Endometrium (tissue), 2 donors: ENCODE measurements at regions not wholly inside any gene's neighbourhood (a gene's known extent, or its start where the extent isn't known, plus 50 kb on each side); places are given as distances from the start of the nearest gene placed in this dataset.

Source experiments
- FAIRE-seq: peaks from 2 replicates; lab custom pipeline; 2012; peaks lifted over from hg19 to GRCh38; lab: Jason Lieb, UNC
- donor health status: control.
- donor health status: control.

DNA sequence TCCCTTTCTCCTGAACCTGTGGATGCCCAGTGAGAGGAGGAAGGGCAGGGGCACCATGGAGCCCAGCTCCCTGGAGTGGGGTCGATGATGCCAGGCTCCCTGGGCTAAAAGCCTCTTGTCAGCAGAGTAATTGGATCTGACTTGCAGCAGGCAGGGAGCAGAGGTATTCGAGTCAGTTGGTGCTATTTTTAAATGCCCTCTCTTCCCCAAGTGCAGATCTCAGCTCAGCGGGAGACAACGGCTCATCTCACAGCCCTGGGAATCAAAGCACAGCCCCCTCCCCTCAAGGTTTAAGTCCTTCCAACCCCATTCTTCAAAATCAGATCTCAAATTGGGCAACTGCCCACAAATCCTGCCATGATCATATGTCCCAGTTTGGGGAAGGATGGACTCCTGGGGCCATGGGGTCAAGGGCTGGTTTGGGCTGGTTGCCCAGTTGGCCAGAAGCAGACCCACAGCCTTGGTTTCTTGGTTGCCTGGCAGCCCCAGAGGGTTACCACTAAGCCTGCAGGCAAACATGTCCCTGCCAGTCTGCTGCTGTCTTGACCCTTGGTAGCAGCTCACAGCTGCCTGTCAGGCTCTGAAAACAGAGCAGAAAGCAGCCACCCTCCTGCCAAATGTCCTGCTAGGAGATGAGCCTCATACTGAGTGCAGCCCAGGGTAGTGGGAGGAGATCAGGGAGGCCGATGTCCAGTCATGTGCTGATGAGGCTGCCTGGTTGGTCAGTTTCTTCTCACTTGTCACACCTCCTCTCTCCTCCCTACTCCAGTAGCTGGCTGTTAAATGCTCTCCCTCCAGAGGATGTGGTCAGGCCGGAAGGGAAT, 244.9 kb downstream of the LOXHD1 start:
- no peak for FAIRE-seq

DNA sequence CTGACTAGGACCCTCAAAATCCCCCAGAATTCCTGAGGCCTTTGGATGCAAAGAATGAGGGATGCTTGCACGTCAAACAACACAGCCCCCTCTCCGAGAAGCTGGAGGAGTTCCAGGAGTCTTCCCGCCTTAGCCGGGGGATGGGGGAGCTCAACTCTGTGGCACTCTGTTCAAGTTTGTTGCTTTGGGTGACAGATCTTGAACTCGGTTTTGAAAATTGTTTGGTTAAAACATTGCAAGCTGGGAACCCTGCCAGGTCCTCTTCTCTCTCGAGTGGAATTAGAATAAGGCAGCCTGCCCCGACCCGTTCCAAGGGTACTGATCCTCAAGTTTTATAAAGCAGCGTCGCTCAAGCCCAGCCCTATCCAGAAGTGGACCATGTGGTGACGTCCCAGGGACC, 244.1 kb downstream of the LOXHD1 start:
- no peak for FAIRE-seq

DNA sequence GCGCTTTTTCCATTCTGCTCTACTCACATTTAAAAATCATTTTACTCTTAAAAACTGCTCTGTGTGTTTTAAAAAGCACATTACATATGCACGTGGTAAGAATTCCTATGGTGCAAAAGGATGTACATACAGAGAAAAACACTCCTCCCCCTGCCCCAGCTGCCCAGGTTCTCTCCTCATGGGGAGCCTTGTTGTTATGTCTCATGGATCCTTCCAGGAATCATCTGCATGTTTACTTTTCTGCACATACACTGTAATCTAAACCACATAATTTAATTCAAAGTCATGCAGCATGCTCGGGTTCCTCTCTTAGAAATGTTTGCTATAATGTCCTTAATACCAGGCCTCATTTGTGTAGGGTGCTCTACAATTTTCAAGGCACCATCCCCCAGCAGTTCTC, 243.3 kb downstream of the LOXHD1 start:
- FAIRE-seq: no peak

DNA sequence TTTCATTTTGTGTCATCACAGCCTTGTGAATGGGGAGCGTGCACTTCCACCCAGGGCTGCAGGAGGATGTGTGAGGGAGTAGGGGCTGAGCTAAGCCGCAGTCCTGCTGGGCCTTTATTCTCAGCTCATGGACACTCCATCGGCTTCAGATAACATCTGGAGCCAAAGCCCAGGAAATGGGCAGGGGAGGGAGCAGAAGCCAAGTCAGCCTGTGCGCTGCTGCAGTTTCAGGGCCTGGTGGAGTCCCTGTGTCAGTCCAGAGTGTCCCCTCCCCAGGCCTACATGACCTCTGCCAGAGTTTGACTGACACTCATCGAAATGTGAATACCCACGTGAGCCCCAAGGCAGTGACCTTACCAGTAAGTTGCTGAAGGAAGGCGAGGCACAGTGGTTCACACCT, 242.2 kb downstream of the LOXHD1 start:
- no peak for FAIRE-seq

DNA sequence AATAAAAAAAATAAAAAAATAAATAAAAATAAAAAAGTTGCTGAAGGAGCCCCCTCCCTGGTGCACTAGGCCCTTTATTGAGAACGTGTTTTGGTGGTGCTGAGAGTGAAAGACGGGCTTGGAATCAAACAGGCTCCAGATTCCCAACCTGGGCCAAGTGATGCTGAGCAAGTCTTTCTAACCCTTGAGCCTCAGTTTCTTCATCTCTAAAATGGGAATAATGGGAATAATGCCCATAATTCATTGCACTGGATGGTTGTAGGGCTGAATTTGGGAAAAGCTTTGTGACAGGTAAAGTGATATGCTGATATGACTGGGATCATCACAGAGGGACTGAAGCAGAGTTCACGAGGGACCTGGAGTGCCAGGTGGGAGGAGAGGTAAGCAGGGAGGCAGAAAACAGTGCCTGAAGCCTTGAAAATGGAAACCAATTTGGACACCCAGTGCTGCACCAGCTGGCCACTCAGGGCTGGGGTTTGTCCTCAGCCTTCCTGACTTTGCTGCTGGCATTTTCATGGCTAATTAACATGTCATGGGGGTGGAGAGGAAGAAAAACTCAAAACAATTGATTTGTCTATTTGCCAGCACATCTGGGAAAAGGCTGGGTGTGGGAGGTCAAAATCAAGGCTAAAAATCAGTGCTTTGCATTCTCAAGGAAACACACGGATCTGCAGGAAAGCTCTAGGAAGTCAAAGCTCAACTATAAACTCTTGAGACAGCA, 241.3 kb downstream of the LOXHD1 start:
- FAIRE-seq: peak; percentile 88

DNA sequence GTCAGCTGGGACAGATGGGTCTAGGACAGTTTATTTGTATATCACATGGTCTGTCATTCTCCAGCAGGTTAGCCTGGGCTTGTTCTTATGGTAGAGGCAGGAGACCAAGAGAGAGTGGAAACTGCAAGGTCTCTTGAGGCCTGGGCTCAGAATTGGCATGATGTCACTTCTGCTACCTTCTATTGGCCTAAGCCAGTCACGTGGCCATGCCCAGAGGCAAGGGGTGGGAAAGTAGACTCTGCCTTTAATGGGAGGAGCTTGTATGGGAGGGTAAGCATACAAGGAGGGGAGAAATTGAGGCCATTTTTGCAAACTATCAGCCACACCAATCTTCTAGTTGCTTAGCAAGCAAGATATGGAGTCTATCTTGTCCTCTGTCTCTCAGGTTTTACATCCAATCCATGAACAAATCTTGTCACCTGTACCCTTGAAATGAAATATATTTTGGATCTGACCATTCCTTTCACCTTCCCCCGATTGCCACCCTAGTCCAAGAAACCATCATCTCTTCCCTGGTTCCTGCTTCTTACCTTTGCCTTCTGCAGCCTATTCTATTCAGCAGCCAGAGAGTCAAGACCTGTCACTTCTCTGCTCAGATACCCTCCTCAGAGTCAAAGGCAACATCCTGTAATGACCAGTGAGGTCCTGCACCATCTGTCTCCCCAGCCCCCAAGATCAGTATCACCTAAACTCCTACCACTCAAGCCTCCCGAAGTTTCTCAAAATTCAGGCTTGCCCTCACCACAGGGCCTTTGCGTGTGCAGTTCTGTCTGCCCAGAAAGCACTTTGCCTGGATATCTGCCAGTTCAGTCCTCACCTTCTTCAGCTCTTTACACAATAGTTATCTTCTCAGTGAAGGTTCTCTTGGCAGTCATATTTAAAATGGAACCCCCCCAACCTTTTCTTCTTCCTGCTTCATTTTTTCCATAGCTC, 240.0 kb downstream of the LOXHD1 start:
- FAIRE-seq: no peak

DNA sequence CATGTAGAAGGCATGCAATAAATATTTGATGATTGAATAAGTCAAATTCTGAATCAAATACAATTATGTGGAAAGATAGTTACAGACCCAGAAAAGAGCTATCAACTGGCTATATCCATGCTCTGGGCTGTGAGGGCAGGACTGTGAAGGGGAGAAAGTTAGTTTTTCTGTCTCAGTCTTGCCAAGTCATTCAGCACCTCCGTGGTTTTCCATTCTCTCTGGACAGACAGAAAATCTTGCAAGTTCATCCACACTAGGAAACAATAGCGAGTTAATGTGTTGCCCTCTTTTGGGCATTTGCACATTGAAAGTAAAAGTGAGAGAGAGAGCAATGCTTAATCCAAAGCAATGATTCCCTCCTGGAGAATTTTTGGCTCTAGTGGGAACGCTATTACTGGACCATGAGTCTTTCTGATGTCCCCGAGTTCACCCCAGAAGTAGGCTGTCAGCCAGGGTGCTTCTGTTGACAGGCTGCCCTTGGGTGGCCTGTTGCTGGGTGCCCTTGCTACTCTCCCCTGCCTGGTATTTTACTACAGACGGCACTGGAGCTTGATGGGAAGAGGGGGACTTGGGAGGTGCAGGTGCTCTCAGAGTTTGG, 238.3 kb downstream of the LOXHD1 start:
- FAIRE-seq: no peak

DNA sequence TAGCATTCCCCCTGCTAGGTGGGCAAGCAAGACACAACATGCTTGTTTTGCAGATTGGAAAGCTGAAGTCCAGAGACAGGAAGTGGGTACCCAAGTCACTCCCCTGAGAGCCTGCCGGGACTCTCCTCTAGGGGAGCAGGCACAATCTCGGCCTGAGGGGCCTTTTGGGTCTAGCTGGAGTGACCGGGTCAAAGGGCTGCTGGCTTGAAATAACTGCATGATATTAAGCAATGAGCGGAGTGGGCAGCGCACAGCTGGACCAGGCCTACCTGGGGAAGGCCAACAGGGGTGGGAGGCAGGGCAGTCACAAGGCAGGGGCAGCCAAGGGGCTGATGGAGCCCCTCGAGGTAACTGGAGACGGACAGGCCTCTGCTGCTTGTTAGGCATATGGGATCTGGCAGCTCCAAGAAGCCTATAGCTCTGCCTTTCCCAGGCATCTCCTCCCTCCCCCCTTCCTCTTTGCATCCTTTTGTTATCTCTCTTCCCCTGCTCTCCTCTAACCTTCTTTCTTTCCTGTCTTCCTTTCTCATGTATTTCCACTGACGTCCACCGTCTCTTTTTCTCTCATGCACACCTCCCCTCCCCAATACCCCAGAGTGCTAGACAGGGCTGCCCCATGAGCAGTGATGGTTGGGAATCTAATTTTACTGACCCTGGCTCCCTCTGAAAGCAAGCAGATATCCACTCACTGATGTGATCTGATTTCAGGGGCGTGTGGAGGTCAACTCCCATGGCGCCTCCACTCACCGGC, 237.5 kb downstream of the LOXHD1 start:
- FAIRE-seq: no peak

DNA sequence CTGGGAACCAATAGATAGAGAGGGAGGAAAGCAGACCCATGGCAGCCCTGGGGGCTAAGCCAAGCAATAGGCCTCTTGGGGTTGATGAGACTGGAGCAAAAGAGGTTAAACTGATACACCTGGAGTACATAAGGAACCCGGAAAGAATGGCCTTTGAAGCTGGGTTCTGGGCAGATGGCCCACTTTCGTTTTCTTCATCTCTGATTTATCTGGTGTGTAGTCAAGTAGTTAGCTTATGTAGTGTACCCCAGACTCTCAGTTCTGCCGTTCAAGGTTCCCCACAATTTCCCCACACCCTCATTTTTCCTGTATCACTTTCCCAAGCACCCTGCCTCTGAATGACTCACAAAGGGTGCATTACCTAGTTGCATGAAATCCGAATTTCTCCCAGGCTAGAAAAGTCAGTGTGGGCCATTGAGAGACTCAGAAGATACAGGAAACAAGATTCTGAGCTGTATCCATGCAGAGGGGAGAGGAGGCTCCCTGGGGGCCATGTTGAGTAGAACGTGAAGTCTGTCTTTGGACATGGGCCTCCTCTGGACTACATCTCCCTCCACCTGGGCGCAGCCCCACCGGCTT, 235.0 kb downstream of the LOXHD1 start:
- no peak for FAIRE-seq

DNA sequence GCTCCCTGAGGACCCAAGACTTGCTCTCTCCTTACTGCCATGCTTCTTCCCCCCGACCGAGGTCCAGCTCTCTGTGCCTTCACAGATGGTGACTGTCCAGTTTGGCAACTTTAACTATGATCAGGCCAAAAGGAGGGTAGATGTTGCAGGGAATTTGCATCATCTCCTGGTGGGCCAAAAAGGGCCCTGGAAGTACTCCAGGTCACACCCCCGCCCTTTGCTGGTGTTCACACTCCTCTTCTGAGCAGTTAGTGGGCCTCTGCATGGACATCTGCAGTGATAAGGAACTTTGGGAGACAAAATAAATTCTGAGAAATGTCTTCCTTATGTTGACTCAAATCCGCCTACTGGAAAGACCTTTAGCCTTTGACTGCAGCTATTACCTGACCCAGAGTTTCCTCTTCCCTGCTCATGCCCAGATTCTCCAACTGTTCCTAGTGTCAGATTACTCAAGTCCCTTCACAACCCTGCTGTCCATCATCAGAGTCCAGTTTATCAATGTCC, 234.4 kb downstream of the LOXHD1 start:
- FAIRE-seq: no peak

DNA sequence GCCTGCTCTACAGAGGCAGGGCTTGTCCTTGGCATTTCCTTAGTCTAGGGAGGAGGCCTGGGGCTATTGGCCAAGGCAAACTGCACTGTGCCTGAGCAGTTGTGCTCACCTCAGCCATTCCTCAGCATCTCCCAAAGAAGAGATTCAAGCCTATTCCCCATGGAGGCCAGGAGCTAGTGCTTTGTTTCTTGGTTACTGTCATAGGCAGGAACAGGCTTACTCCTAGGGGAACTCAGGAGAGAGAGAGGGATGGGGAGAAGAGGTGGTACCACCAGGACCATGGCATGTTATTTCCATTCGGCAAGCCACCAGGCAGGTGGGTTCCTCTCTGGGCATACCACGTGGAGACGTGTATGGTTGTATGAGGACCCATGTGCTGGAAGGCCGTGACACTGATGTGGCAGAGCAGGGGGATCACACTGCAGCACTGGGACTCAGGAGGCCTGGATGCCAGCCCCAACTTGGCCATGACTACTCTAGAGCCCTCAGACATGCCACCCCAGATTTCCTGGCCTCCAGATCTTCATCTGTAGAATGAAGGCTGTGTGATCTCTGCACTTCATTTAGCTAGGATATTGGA, 233.7 kb downstream of the LOXHD1 start:
- FAIRE-seq: no peak

DNA sequence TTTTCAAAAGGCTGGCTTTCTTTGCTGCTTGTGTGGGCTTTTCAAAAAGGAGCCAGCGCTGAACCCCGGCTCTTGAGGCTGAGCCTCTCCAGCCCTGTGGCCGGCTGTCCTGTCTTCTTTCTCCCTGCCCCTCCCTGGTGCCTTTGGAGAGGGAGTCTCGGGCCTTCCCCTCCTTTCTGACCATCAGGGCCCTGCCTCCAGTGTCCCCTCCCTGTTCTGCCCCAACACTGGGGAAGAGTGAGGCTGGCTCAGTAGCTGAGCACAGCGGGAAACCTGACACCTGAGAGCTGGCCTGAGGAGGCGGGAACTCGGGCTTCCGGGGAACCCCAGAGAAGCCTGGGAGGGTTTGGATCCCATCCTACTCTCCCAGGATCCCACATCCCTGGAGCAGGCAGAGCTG, 232.1 kb downstream of the LOXHD1 start:
- FAIRE-seq: no peak

DNA sequence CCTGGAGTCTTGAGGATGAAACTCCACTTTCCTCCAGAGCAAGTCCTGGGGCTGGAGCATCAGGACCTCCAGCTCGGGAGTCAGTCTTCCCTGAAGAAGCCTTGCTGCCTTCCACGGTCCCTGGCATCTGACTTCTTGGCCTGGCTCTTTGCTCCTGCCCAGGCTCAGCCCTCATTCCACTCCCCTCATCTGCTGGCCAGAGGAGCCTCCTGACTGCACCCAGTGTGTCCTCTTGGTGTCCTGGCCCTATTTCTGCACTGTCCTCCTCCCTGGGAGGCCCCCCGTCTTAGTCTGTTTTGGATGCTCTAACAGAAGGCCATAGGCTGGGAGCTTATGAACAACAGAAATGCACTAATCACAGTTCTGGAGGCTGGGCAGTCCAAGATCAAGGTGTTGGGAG, 231.5 kb downstream of the LOXHD1 start:
- FAIRE-seq: no peak

DNA sequence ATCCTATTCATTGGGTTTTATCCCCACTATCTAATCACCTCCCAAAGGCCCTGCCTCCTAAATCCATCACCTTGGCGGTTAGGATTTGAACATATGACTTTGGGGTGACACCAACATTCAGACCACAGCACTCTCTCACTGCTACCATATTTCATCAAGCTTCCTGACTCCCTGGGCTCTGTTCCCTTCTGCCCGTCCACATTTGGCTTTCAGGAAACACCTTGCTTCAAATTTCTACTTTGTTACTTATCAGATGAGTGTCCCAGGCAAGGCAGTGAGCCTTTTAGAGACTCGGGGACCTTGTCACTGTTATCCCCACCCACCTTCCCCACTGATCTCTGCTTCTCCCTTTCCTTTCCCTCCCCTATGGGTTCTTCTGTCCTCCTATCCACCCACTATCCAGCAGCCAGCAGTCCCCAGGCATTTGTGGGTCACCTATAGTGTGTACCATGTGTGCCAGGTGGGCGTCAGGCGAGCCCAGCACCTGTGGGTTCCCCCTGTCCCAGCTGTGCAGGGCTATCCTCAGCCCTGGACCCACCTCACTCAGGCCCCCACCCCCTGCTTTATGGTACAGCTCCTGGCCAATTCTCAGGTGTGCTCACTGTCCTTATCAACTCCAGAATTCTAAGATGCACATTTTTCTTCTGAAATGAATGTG, 230.9 kb downstream of the LOXHD1 start:
- no peak for FAIRE-seq

DNA sequence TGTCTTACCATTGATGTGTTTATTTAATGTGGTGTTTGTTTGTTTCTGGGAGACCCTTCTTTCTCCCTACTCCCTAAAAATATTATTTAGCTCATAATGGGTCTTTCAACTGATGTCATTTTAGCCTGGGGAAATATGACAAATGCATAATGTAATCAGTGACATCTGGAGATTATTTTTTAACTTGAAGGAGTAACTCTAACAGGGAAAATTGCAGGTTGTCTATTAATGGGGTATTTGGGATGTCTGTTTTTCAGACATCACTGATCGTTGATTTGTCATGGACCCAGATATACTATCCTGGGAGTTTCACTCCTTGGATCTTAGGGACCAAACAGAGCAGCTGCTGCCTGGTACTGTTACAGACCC, 230.4 kb downstream of the LOXHD1 start:
- no peak for FAIRE-seq
